ENCODE measurements at regions not wholly inside any gene's neighbourhood (a gene's known extent, or its start where the extent isn't known, plus 50 kb on each side); places are given as distances from the start of the nearest gene placed in this dataset.

DNA sequence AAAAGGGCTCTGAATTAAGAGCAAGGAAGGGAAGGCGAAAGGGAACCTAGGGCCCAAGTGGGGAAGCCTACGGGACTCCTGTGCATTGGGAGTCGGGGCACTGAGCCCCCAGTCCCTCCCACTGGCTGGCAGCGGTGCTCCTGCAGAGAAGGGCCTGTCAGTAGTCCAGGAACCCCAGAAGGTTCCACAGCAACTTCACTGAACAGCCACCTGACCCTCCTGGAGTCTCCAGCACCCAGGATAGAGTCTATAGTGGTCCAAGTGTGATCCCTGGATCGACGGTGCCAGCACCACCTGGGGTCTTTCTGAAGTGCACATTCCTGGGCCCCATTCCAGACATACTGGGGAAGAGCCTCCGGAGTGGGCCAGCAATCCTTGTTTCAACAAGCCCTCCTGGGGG, 100.0 kb upstream of the B3GAT1 start:
- Histone ChIP-seq H3K4ac (ENCODE audit: low read depth, low read length) (no peak overlapping the region), H2BK5ac (ENCODE audit: insufficient read length, low read length) (no peak overlapping the region), H3K79me2 (ENCODE audit: insufficient read depth, low read length) (no peaks in the 10 kb centered on the region), H2BK15ac (ENCODE audit: low read depth, low read length) (no peak overlapping the region), H4K91ac (ENCODE audit: insufficient read length, low read depth, low read length) (no peak overlapping the region), H3K18ac (ENCODE audit: insufficient read length, low read depth, low read length) (no peak overlapping the region), H3K9me3 (ENCODE audit: control insufficient read depth, low read depth, low read length) (no peaks in the 10 kb centered on the region), H3K4me1 (ENCODE audit: insufficient read depth, low read length) (no peaks in the 10 kb centered on the region), H2AK5ac (ENCODE audit: insufficient read length, low read length) (no peak overlapping the region), H4K5ac (ENCODE audit: insufficient read length, low read depth, low read length) (no peak overlapping the region), H3T11ph (ENCODE audit: low read length) (no peak overlapping the region), H4K8ac (replicated peaks; ENCODE audit: insufficient read length, low read depth, low read length) (no peak overlapping the region), H2BK120ac (ENCODE audit: low read depth, low read length, poor library complexity, severe bottlenecking) (no peak overlapping the region), H3K79me1 (ENCODE audit: insufficient read depth, low read depth, low read length, poor library complexity, severe bottlenecking) (no peaks in the 10 kb centered on the region), H3K4me2 (ENCODE audit: insufficient read depth, insufficient read length, low read length) (no peak overlapping the region), H3K56ac (ENCODE audit: insufficient read length, low read depth, low read length) (no peak overlapping the region), H3K23me2 (ENCODE audit: insufficient read length, low read depth, low read length, poor library complexity, severe bottlenecking) (no peaks in the 10 kb centered on the region), H4K20me1 (ENCODE audit: control insufficient read depth, insufficient read depth, insufficient read length) (no peaks in the 10 kb centered on the region), H3K14ac (ENCODE audit: insufficient read depth, low read length) (no peak overlapping the region), H3K27ac (ENCODE audit: insufficient read length, low read depth, low read length) (no peak overlapping the region), H3K23ac (ENCODE audit: insufficient read length, low read depth, low read length) (no peak overlapping the region), H3K27me3 (ENCODE audit: insufficient read depth, low read length) (no peaks in the 10 kb centered on the region), H3K9ac (ENCODE audit: extremely low read depth, insufficient read length, low read length) (no peak overlapping the region), H2BK20ac (ENCODE audit: low read depth, low read length, poor library complexity, severe bottlenecking) (no peak overlapping the region), H2AFZ (ENCODE audit: low read length) (no peak overlapping the region), H2BK12ac (ENCODE audit: insufficient read length, low read depth, low read length) (no peak overlapping the region)
- TF ChIP-seq, protein P1, sequence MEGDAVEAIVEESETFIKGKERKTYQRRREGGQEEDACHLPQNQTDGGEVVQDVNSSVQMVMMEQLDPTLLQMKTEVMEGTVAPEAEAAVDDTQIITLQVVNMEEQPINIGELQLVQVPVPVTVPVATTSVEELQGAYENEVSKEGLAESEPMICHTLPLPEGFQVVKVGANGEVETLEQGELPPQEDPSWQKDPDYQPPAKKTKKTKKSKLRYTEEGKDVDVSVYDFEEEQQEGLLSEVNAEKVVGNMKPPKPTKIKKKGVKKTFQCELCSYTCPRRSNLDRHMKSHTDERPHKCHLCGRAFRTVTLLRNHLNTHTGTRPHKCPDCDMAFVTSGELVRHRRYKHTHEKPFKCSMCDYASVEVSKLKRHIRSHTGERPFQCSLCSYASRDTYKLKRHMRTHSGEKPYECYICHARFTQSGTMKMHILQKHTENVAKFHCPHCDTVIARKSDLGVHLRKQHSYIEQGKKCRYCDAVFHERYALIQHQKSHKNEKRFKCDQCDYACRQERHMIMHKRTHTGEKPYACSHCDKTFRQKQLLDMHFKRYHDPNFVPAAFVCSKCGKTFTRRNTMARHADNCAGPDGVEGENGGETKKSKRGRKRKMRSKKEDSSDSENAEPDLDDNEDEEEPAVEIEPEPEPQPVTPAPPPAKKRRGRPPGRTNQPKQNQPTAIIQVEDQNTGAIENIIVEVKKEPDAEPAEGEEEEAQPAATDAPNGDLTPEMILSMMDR (conservative IDR thresholded peaks at IDR 0.05): no peak
- H3K4me1 Mint-ChIP-seq: peaks cover 14 to 15% of the 10 kb centered on the region in 2 experiments
- peaks cover 30% of the 10 kb centered on the region for H3K27me3 Mint-ChIP-seq (ENCODE audit: low read depth)
- no peak overlapping the region for H3K4me3 Mint-ChIP-seq
- H3K27ac Mint-ChIP-seq: no peak overlapping the region
- no peaks in the 10 kb centered on the region; a peak in 1 of 7 replicates for H3K36me3 Mint-ChIP-seq (ENCODE audit: insufficient read depth in 1 of 3, low read depth in 3 of 3)
- WGBS (ENCODE audit: extremely low coverage, insufficient read length, low lambda C conversion rate): no CpG with 5 or more reads among the region's 7 CpGs
- DNase-seq: no peak
- no peaks in the 10 kb centered on the region for H3K9me3 Mint-ChIP-seq
